LNCAP (cell line): ENCODE measurements at regions not wholly inside any gene's neighbourhood (a gene's known extent, or its start where the extent isn't known, plus 50 kb on each side); places are given as distances from the start of the nearest gene placed in this dataset.

ENCODE experiments used
- CTCF ChIP-seq: fragments of 450-650 bp; IDR thresholded peaks from 2 replicates; pipeline ENCODE4 v1.5.1; 2017; ENCODE audit warnings: mild to moderate bottlenecking

- TF ChIP-seq CTCF, result no peak
Measured at GRCh38 chr12:45629292-45629691, 100.2 kb upstream of the ARID2 start.

GRCh38 chr12:45633733-45634132 lies 95.8 kb upstream of the ARID2 start:
- TF ChIP-seq CTCF, result no peak

GRCh38 chr12:45634273-45634917 lies 95.1 kb upstream of the ARID2 start:
- no peak for TF ChIP-seq CTCF

- TF ChIP-seq CTCF, result no peak
Measured at GRCh38 chr12:45637242-45637641, 92.3 kb upstream of the ARID2 start.

- TF ChIP-seq CTCF, result no peak
Measured at GRCh38 chr12:45637706-45638105, 91.8 kb upstream of the ARID2 start.

- TF ChIP-seq CTCF, result no peak
Measured at GRCh38 chr12:45638386-45638785, 91.1 kb upstream of the ARID2 start.

- TF ChIP-seq CTCF, result no peak
Measured at GRCh38 chr12:45644541-45644940, 85.0 kb upstream of the ARID2 start.
